ENCODE measurements at regions not wholly inside any gene's neighbourhood (a gene's known extent, or its start where the extent isn't known, plus 50 kb on each side); places are given as distances from the start of the nearest gene placed in this dataset.

- intact Hi-C loops (cut with micrococcal nuclease; ENCODE audit: unreplicated experiment) = no loop called here
- Histone ChIP-seq H3K27me3 (replicated peaks; ENCODE audit: control insufficient read depth, insufficient read depth, low read length) (no peaks in the 10 kb centered on the region), H3K36me3 (ENCODE audit: control insufficient read depth, insufficient read depth, low read length) (no peaks in the 10 kb centered on the region), H3K4me3 (ENCODE audit: low read depth, low read length) (no peak overlapping the region), H3K4me1 (no peaks in the 10 kb centered on the region), H3K9me3 (no peaks in the 10 kb centered on the region)
- H3K4me3 Mint-ChIP-seq (ENCODE audit: unreplicated experiment) = no peak overlapping the region
- H3K27ac Mint-ChIP-seq (ENCODE audit: unreplicated experiment) = no peak overlapping the region
- POLR2A ChIA-PET = no interaction called here
- no peak for DNase-seq
- no peak for TF ChIP-seq CTCF (IDR thresholded peaks at IDR 0.05; ENCODE audit: insufficient read depth in 1 of 2, low read depth in 1 of 2, low read length in 1 of 2, severe bottlenecking in 1 of 2, unreplicated experiment in 1 of 2)
- peaks cover 18% of the 10 kb centered on the region for H3K4me1 Mint-ChIP-seq (ENCODE audit: low read depth, unreplicated experiment)
- BruUV-seq (replicated peaks) = no TSS peak
- CTCF ChIA-PET = interaction anchor here (0.6 kb wide), 1 partner anchor 15 kb away, joined by 3 read pairs; no protein-coding TSS in a partner anchor
- no peaks in the 10 kb centered on the region for H3K27me3 Mint-ChIP-seq (ENCODE audit: insufficient read depth, unreplicated experiment)
- peaks cover 7% of the 10 kb centered on the region for H3K9me3 Mint-ChIP-seq (ENCODE audit: unreplicated experiment)
- H3K36me3 Mint-ChIP-seq (ENCODE audit: insufficient read depth, unreplicated experiment) = no peaks in the 10 kb centered on the region
Observed at GRCh38 chr3:197438906-197439305, 116.9 kb downstream of the BDH1 start.

GRCh38 chr3:197435426-197435825, 120.3 kb downstream of the BDH1 start:
- no TSS peak for BruUV-seq (replicated peaks)
- Mint-ChIP-seq H3K4me3 (ENCODE audit: unreplicated experiment) (no peak overlapping the region), H3K9me3 (ENCODE audit: unreplicated experiment) (peaks cover 11% of the 10 kb centered on the region), H3K36me3 (ENCODE audit: insufficient read depth, unreplicated experiment) (peaks cover 4% of the 10 kb centered on the region), H3K4me1 (ENCODE audit: low read depth, unreplicated experiment) (peaks cover 16% of the 10 kb centered on the region), H3K27me3 (ENCODE audit: insufficient read depth, unreplicated experiment) (no peaks in the 10 kb centered on the region), H3K27ac (ENCODE audit: unreplicated experiment) (no peak overlapping the region)
- Histone ChIP-seq H3K4me1 (no peaks in the 10 kb centered on the region), H3K36me3 (ENCODE audit: control insufficient read depth, insufficient read depth, low read length) (no peaks in the 10 kb centered on the region), H3K27me3 (replicated peaks; ENCODE audit: control insufficient read depth, insufficient read depth, low read length) (no peaks in the 10 kb centered on the region), H3K9me3 (no peaks in the 10 kb centered on the region), H3K4me3 (ENCODE audit: low read depth, low read length) (no peak overlapping the region)
- POLR2A ChIA-PET = no interaction called here
- no peak for TF ChIP-seq CTCF (IDR thresholded peaks at IDR 0.05; ENCODE audit: insufficient read depth in 1 of 2, low read depth in 1 of 2, low read length in 1 of 2, severe bottlenecking in 1 of 2, unreplicated experiment in 1 of 2)
- CTCF ChIA-PET = interaction anchor here (0.6 kb wide), 1 partner anchor 36 kb away, joined by 3 read pairs; no protein-coding TSS in a partner anchor
- DNase-seq = no peak
- intact Hi-C loops (cut with micrococcal nuclease; ENCODE audit: unreplicated experiment) = no loop called here

GRCh38 chr3:197434830-197435229, 120.9 kb downstream of the BDH1 start:
- no peak for TF ChIP-seq CTCF (IDR thresholded peaks at IDR 0.05; ENCODE audit: insufficient read depth in 1 of 2, low read depth in 1 of 2, low read length in 1 of 2, severe bottlenecking in 1 of 2, unreplicated experiment in 1 of 2)
- POLR2A ChIA-PET = no interaction called here
- no peak overlapping the region for H3K27ac Mint-ChIP-seq (ENCODE audit: unreplicated experiment)

More at GRCh38 chr3:197434830-197435229, 120.9 kb downstream of the BDH1 start:
- Histone ChIP-seq H3K9me3 (no peaks in the 10 kb centered on the region), H3K4me3 (ENCODE audit: low read depth, low read length) (no peak overlapping the region), H3K4me1 (peaks cover under 1% of the 10 kb centered on the region; the same call in 1 of the 2 replicates), H3K36me3 (ENCODE audit: control insufficient read depth, insufficient read depth, low read length) (no peaks in the 10 kb centered on the region), H3K27me3 (replicated peaks; ENCODE audit: control insufficient read depth, insufficient read depth, low read length) (no peaks in the 10 kb centered on the region)
- Mint-ChIP-seq H3K4me1 (ENCODE audit: low read depth, unreplicated experiment) (peaks cover 18% of the 10 kb centered on the region), H3K36me3 (ENCODE audit: insufficient read depth, unreplicated experiment) (peaks cover 4% of the 10 kb centered on the region), H3K4me3 (ENCODE audit: unreplicated experiment) (no peak overlapping the region), H3K9me3 (ENCODE audit: unreplicated experiment) (peaks cover 11% of the 10 kb centered on the region), H3K27me3 (ENCODE audit: insufficient read depth, unreplicated experiment) (no peaks in the 10 kb centered on the region)
- BruUV-seq (replicated peaks) = no TSS peak
- DNase-seq = no peak
- CTCF ChIA-PET = interaction anchor here (0.6 kb wide), 1 partner anchor 19 kb away, joined by 3 read pairs; no protein-coding TSS in a partner anchor
- intact Hi-C loops (cut with micrococcal nuclease; ENCODE audit: unreplicated experiment) = no loop called here

Data from Caco-2 (cell line).